ENCODE measurements at regions not wholly inside any gene's neighbourhood (a gene's known extent, or its start where the extent isn't known, plus 50 kb on each side); places are given as distances from the start of the nearest gene placed in this dataset.

GRCh38 chr9:27864644-27865438 is 291.6 kb upstream of the C9orf72 start:
- no peak overlapping the region for H3K27ac ChIP-seq (ENCODE audit: low read depth, low read length, poor library complexity, severe bottlenecking)
- no peaks in the 10 kb centered on the region for H3F3A ChIP-seq (ENCODE audit: insufficient read depth, low read length)
- H3K27me3 ChIP-seq (ENCODE audit: insufficient read depth, low read length) = no peaks in the 10 kb centered on the region
- no peaks in the 10 kb centered on the region for H3K4me1 ChIP-seq (ENCODE audit: insufficient read depth, low read length, severe bottlenecking)
- H3K4me3 ChIP-seq (ENCODE audit: low read depth, low read length, poor library complexity, severe bottlenecking) = no peak overlapping the region
- H3K9me2 ChIP-seq (ENCODE audit: low read depth, low read length) = no peaks in the 10 kb centered on the region
- H3K9me3 ChIP-seq (ENCODE audit: low read length) = no peaks in the 10 kb centered on the region
- H3K79me2 ChIP-seq (ENCODE audit: insufficient read depth, low read length) = no peaks in the 10 kb centered on the region
- no peaks in the 10 kb centered on the region for H4K20me1 ChIP-seq (ENCODE audit: insufficient read depth, low read length)
- no peak overlapping the region for H3K9ac ChIP-seq (ENCODE audit: low read length)
- H2AFZ ChIP-seq (ENCODE audit: low read length) = no peak overlapping the region
- TF ChIP-seq, protein P1, sequence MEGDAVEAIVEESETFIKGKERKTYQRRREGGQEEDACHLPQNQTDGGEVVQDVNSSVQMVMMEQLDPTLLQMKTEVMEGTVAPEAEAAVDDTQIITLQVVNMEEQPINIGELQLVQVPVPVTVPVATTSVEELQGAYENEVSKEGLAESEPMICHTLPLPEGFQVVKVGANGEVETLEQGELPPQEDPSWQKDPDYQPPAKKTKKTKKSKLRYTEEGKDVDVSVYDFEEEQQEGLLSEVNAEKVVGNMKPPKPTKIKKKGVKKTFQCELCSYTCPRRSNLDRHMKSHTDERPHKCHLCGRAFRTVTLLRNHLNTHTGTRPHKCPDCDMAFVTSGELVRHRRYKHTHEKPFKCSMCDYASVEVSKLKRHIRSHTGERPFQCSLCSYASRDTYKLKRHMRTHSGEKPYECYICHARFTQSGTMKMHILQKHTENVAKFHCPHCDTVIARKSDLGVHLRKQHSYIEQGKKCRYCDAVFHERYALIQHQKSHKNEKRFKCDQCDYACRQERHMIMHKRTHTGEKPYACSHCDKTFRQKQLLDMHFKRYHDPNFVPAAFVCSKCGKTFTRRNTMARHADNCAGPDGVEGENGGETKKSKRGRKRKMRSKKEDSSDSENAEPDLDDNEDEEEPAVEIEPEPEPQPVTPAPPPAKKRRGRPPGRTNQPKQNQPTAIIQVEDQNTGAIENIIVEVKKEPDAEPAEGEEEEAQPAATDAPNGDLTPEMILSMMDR (IDR thresholded peaks at IDR 0.05; ENCODE audit: low read length) = no peak
- TF ChIP-seq EZH2 (IDR thresholded peaks at IDR 0.05; ENCODE audit: borderline replicate concordance, low read length) = no peak
- no peaks in the 10 kb centered on the region for H3K36me3 ChIP-seq (ENCODE audit: insufficient read depth, low read length)
- H3K4me2 ChIP-seq (ENCODE audit: low read length) = no peak overlapping the region

GRCh38 chr9:27866741-27867140 is 293.5 kb upstream of the C9orf72 start:
- Histone ChIP-seq H3K9me3 (ENCODE audit: low read length) (no peaks in the 10 kb centered on the region), H3K9ac (ENCODE audit: low read length) (no peak overlapping the region), H3K27ac (ENCODE audit: low read depth, low read length, poor library complexity, severe bottlenecking) (no peak overlapping the region), H3K79me2 (ENCODE audit: insufficient read depth, low read length) (no peaks in the 10 kb centered on the region), H3K4me2 (ENCODE audit: low read length) (no peak overlapping the region), H3K27me3 (ENCODE audit: insufficient read depth, low read length) (no peaks in the 10 kb centered on the region), H3K4me3 (ENCODE audit: low read depth, low read length, poor library complexity, severe bottlenecking) (no peak overlapping the region), H4K20me1 (ENCODE audit: insufficient read depth, low read length) (no peaks in the 10 kb centered on the region), H2AFZ (ENCODE audit: low read length) (no peak overlapping the region), H3K9me2 (ENCODE audit: low read depth, low read length) (no peaks in the 10 kb centered on the region), H3F3A (ENCODE audit: insufficient read depth, low read length) (no peaks in the 10 kb centered on the region), H3K4me1 (ENCODE audit: insufficient read depth, low read length, severe bottlenecking) (no peaks in the 10 kb centered on the region), H3K36me3 (ENCODE audit: insufficient read depth, low read length) (no peaks in the 10 kb centered on the region)
- TF ChIP-seq, protein P1 (IDR thresholded peaks at IDR 0.05; ENCODE audit: low read length) = no peak
- TF ChIP-seq EZH2 (IDR thresholded peaks at IDR 0.05; ENCODE audit: borderline replicate concordance, low read length) = no peak

DNA sequence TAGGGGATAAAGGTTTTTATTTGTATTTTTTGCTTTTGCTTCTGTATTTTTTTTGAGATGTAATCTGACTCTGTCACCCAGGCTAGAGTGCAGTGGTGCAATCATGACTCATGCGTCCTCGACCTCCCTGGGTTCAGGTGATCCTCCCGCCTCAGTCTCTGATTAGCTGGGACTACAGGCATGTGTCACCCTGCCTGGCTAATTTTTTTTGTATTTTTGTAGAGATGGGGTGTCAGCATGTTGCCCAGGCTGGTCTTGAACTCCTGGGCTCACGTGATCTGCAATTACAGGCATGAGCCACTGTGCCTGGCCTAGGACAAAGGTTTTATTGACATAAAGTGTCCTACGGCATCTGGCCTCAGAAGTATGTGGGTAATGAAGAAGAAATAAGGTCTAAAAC is 297.1 kb upstream of the C9orf72 start:
- H3F3A ChIP-seq (ENCODE audit: insufficient read depth, low read length) = no peaks in the 10 kb centered on the region
- no peaks in the 10 kb centered on the region for H3K9me3 ChIP-seq (ENCODE audit: low read length)
- no peak overlapping the region for H3K4me3 ChIP-seq (ENCODE audit: low read depth, low read length, poor library complexity, severe bottlenecking)
- no peaks in the 10 kb centered on the region for H3K79me2 ChIP-seq (ENCODE audit: insufficient read depth, low read length)
- H2AFZ ChIP-seq (ENCODE audit: low read length) = no peak overlapping the region
- H3K9me2 ChIP-seq (ENCODE audit: low read depth, low read length) = no peaks in the 10 kb centered on the region
- no peaks in the 10 kb centered on the region for H3K36me3 ChIP-seq (ENCODE audit: insufficient read depth, low read length)
- no peaks in the 10 kb centered on the region for H4K20me1 ChIP-seq (ENCODE audit: insufficient read depth, low read length)
- H3K4me1 ChIP-seq (ENCODE audit: insufficient read depth, low read length, severe bottlenecking) = no peaks in the 10 kb centered on the region
- TF ChIP-seq, protein P1 (IDR thresholded peaks at IDR 0.05; ENCODE audit: low read length) = no peak
- no peak overlapping the region for H3K4me2 ChIP-seq (ENCODE audit: low read length)
- H3K27ac ChIP-seq (ENCODE audit: low read depth, low read length, poor library complexity, severe bottlenecking) = no peak overlapping the region
- H3K27me3 ChIP-seq (ENCODE audit: insufficient read depth, low read length) = no peaks in the 10 kb centered on the region
- H3K9ac ChIP-seq (ENCODE audit: low read length) = no peak overlapping the region
